SK-N-SH (cell line): ENCODE measurements at regions not wholly inside any gene's neighbourhood (a gene's known extent, or its start where the extent isn't known, plus 50 kb on each side); places are given as distances from the start of the nearest gene placed in this dataset.
"Not testable (repeated sequence)": the region's sequence is repeated elsewhere in the genome, so short reads cannot be mapped to it uniquely, and the experiment has no call there.

Source experiments
- CTCF ChIP-seq: fragments of 200-600 bp; sonication (generic); IDR thresholded peaks from 2 replicates; pipeline ENCODE4 v1.6.1; 2017; ENCODE audit warnings: antibody characterized with exemption, mild to moderate bottlenecking, moderate library complexity
- JUND ChIP-seq: IDR thresholded peaks from 2 replicates; pipeline ENCODE4 v1.4.0; 2012
- YY1 ChIP-seq: IDR thresholded peaks from 2 replicates; pipeline ENCODE4 v1.4.0; 2012; ENCODE audit warnings: low read depth, mild to moderate bottlenecking
- TF ChIP-seq, protein P1 (sequence below): IDR thresholded peaks from 2 replicates; pipeline ENCODE4 v1.4.0; 2012; ENCODE audit warnings: low read depth, borderline replicate concordance

DNA sequence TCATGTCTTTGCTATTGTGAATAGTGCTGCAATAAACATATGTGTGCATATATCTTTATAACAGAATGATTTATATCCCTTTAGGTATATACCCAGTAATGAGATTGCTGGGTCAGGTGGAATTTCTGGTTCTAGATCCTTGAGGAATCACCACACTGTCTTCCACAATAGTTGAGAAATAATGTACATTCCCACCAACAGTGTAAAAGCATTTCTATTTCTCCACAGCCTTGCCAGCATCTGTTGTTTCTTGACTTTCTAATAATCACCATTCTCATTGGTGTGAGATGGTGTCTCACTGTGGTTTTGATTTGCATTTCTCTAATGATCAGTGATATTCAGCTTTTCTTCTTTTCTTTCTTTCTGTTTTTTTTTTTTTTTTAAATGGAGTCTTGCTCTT lies 51.7 kb upstream of the RBFOX2 start:
- TF ChIP-seq CTCF, YY1, JUND: not testable (repeated sequence)
- TF ChIP-seq, protein P1, sequence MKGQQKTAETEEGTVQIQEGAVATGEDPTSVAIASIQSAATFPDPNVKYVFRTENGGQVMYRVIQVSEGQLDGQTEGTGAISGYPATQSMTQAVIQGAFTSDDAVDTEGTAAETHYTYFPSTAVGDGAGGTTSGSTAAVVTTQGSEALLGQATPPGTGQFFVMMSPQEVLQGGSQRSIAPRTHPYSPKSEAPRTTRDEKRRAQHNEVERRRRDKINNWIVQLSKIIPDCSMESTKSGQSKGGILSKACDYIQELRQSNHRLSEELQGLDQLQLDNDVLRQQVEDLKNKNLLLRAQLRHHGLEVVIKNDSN, result not testable (repeated sequence)
